GM19438 (cell line): ENCODE measurements at regions not wholly inside any gene's neighbourhood (a gene's known extent, or its start where the extent isn't known, plus 50 kb on each side); places are given as distances from the start of the nearest gene placed in this dataset.
"Not testable (repeated sequence)": the region's sequence is repeated elsewhere in the genome, so short reads cannot be mapped to it uniquely, and the experiment has no call there.

Experiments used
- ATAC-seq: cut with Tn5 transposase; IDR thresholded peaks from one replicate; pipeline ENCODE4 v1.9.1; 2021; ENCODE audit warnings: low read depth; ENCODE audit not compliant: unreplicated experiment

GRCh38 chr6:62819640-62820039 lies 391.6 kb upstream of the FKBP1C start:
- no peak for ATAC-seq

GRCh38 chr6:62808565-62809293 lies 402.5 kb upstream of the FKBP1C start:
- ATAC-seq = no peak

GRCh38 chr6:62805431-62805830 lies 405.8 kb upstream of the FKBP1C start:
- no peak for ATAC-seq

GRCh38 chr6:62803094-62803493 lies 408.2 kb upstream of the FKBP1C start:
- ATAC-seq = no peak

- no peak for ATAC-seq
Measured at GRCh38 chr6:62797190-62797589, 414.1 kb upstream of the FKBP1C start.

- no peak for ATAC-seq
Measured at GRCh38 chr6:62775427-62776022, 435.7 kb upstream of the FKBP1C start.

- ATAC-seq = not testable (repeated sequence)
Measured at GRCh38 chr6:62766174-62766573, 445.1 kb upstream of the FKBP1C start.

GRCh38 chr6:62764841-62765240 lies 446.4 kb upstream of the FKBP1C start:
- no peak for ATAC-seq

- ATAC-seq = no peak
Measured at GRCh38 chr6:62763125-62763912, 447.9 kb upstream of the FKBP1C start.

- no peak for ATAC-seq
Measured at GRCh38 chr6:62746968-62747367, 460.9 kb upstream of the KHDRBS2 start.

- no peak for ATAC-seq
Measured at GRCh38 chr6:62746161-62746560, 460.1 kb upstream of the KHDRBS2 start.

- no peak for ATAC-seq
Measured at GRCh38 chr6:62740596-62740995, 454.6 kb upstream of the KHDRBS2 start.

GRCh38 chr6:62740171-62740570 lies 454.1 kb upstream of the KHDRBS2 start:
- no peak for ATAC-seq

GRCh38 chr6:62737792-62738191 lies 451.8 kb upstream of the KHDRBS2 start:
- ATAC-seq = no peak

GRCh38 chr6:62721408-62721807 lies 435.4 kb upstream of the KHDRBS2 start:
- ATAC-seq = no peak

- no peak for ATAC-seq
Measured at GRCh38 chr6:62716719-62717118, 430.7 kb upstream of the KHDRBS2 start.

- no peak for ATAC-seq
Measured at GRCh38 chr6:62714112-62714511, 428.1 kb upstream of the KHDRBS2 start.

- no peak for ATAC-seq
Measured at GRCh38 chr6:62711750-62712149, 425.7 kb upstream of the KHDRBS2 start.

- no peak for ATAC-seq
Measured at GRCh38 chr6:62707914-62708313, 421.9 kb upstream of the KHDRBS2 start.

- no peak for ATAC-seq
Measured at GRCh38 chr6:62707156-62707555, 421.1 kb upstream of the KHDRBS2 start.

- no peak for ATAC-seq
Measured at GRCh38 chr6:62683063-62683462, 397.0 kb upstream of the KHDRBS2 start.

GRCh38 chr6:62681108-62681507 lies 395.1 kb upstream of the KHDRBS2 start:
- no peak for ATAC-seq
